ENCODE measurements at regions not wholly inside any gene's neighbourhood (a gene's known extent, or its start where the extent isn't known, plus 50 kb on each side); places are given as distances from the start of the nearest gene placed in this dataset.

DNA sequence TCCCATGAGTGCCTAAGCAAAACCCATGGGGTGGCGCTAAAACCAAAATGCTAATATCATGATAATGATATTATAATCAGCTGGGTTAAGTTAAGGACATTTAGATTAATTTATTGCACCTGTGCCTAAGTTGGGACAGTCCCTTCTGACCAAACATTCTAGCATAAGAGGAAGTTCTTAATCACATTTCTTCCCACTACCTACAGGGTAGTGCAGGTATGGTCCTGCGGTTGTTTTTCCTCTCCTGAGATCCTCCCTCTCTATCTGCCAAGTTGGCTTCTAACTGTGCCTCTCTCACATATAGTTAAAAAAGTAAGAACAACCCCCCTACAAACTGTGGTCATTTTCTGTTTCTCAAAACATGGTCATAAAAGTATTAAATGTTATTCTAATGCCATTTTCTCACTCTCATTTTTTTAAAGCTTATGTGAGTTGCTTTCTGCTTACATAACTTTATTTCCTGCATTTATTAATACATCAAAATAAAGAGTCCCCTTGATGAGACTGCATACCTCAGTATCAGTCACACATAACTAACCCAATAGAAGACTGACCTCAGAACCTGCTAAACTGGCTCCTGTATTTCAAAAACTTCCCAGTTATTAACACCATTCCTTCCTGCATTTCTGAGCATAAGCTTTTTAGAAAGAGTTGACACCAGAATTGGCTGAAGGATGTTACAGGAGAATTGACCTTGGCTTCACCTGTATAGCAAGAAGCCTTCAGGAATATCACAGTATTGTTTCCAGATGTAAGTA, 1332.5 kb downstream of the FSTL5 start:
- DNase-seq (ENCODE audit: low read depth in 2 of 2) = no peak
- no peak for TF ChIP-seq EZH2 (IDR thresholded peaks at IDR 0.05; ENCODE audit: low read length, missing control alignments)
- TF ChIP-seq, protein P1, sequence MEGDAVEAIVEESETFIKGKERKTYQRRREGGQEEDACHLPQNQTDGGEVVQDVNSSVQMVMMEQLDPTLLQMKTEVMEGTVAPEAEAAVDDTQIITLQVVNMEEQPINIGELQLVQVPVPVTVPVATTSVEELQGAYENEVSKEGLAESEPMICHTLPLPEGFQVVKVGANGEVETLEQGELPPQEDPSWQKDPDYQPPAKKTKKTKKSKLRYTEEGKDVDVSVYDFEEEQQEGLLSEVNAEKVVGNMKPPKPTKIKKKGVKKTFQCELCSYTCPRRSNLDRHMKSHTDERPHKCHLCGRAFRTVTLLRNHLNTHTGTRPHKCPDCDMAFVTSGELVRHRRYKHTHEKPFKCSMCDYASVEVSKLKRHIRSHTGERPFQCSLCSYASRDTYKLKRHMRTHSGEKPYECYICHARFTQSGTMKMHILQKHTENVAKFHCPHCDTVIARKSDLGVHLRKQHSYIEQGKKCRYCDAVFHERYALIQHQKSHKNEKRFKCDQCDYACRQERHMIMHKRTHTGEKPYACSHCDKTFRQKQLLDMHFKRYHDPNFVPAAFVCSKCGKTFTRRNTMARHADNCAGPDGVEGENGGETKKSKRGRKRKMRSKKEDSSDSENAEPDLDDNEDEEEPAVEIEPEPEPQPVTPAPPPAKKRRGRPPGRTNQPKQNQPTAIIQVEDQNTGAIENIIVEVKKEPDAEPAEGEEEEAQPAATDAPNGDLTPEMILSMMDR (conservative IDR thresholded peaks at IDR 0.05 in 1 of 2, IDR thresholded peaks at IDR 0.05 in 1 of 2; ENCODE audit: low read depth in 1 of 2, low read length in 2 of 2) = no peak
- Histone ChIP-seq H4K20me1 (ENCODE audit: control insufficient read depth, extremely low read depth, insufficient read depth, low read length) (no peaks in the 10 kb centered on the region), H3K79me2 (ENCODE audit: control insufficient read depth, insufficient read depth, low read length) (no peaks in the 10 kb centered on the region), H3K4me1 (ENCODE audit: control insufficient read depth, extremely low read depth, insufficient read depth, low read length) (no peaks in the 10 kb centered on the region), H3K36me3 (ENCODE audit: control insufficient read depth, insufficient read depth, low read length) (no peaks in the 10 kb centered on the region), H3K4me3 (replicated peaks in 1 of 4; ENCODE audit: control extremely low read depth in 1 of 4, insufficient read depth in 1 of 4, low read depth in 3 of 4, low read length in 4 of 4) (no peak overlapping the region), H3K4me2 (ENCODE audit: extremely low read depth, insufficient read depth, low read length) (no peak overlapping the region), H3K9me3 (ENCODE audit: control insufficient read depth, insufficient read depth, low read depth, low read length) (no peaks in the 10 kb centered on the region), H3K27ac (ENCODE audit: insufficient read depth, low read length) (no peak overlapping the region), H3K27me3 (ENCODE audit: control insufficient read depth, insufficient read depth, low read length) (no peaks in the 10 kb centered on the region), H2AFZ (ENCODE audit: low read length) (no peak overlapping the region), H3K9ac (ENCODE audit: insufficient read depth, low read length) (no peak overlapping the region)

DNA sequence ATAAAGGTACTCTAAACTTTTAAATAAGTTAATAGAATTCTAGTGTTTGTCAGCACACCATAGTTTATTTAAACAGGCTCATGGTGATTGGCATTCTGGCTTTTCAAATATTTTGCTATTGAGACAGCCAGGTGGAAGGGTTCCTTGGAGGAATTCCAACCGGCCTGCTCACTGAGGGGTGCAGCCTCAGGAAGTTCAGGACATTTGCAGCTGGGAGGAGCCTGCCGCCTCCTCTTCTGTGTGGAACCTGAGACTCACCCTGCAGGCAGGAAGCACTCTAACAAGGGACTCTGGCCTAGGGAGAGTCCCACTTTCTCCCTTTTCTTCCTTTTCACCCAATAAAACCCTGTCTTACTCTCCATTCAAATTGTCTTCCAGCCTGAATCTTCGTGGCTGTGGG, 1328.0 kb downstream of the FSTL5 start:
- Histone ChIP-seq H3K36me3 (ENCODE audit: control insufficient read depth, insufficient read depth, low read length) (no peaks in the 10 kb centered on the region), H2AFZ (ENCODE audit: low read length) (no peak overlapping the region)
- no peak for TF ChIP-seq EZH2 (IDR thresholded peaks at IDR 0.05; ENCODE audit: low read length, missing control alignments)
- TF ChIP-seq, protein P1 (conservative IDR thresholded peaks at IDR 0.05 in 1 of 2, IDR thresholded peaks at IDR 0.05 in 1 of 2; ENCODE audit: low read depth in 1 of 2, low read length in 2 of 2) = no peak

DNA sequence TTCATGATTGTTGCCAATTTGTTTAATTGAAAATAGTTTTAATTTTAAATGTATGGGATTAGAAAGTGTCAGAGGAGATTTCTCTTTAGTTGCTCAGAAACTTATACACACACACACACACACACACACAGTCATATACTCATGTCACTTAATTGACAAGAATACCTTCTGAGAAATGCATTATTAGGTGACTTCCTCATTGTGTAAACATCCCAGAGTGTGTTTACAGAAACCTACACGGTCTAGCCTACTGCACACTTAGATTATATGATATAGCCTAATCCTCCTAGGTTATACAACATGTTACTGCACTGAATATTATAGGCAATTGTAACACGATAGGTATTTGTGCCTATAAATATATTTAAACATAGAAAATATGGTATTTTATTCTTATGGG, 1327.4 kb downstream of the FSTL5 start:
- DNase-seq (ENCODE audit: low read depth in 2 of 2) = no peak
- Histone ChIP-seq H3K27ac (ENCODE audit: insufficient read depth, low read length) (no peak overlapping the region), H3K4me2 (ENCODE audit: extremely low read depth, insufficient read depth, low read length) (no peak overlapping the region), H3K27me3 (ENCODE audit: control insufficient read depth, insufficient read depth, low read length) (no peaks in the 10 kb centered on the region), H3K9me3 (ENCODE audit: control insufficient read depth, insufficient read depth, low read depth, low read length) (no peaks in the 10 kb centered on the region), H2AFZ (ENCODE audit: low read length) (no peak overlapping the region), H4K20me1 (ENCODE audit: control insufficient read depth, extremely low read depth, insufficient read depth, low read length) (no peaks in the 10 kb centered on the region), H3K4me1 (ENCODE audit: control insufficient read depth, extremely low read depth, insufficient read depth, low read length) (no peaks in the 10 kb centered on the region), H3K79me2 (ENCODE audit: control insufficient read depth, insufficient read depth, low read length) (no peaks in the 10 kb centered on the region), H3K4me3 (replicated peaks in 1 of 4; ENCODE audit: control extremely low read depth in 1 of 4, insufficient read depth in 1 of 4, low read depth in 3 of 4, low read length in 4 of 4) (no peak overlapping the region), H3K9ac (ENCODE audit: insufficient read depth, low read length) (no peak overlapping the region), H3K36me3 (ENCODE audit: control insufficient read depth, insufficient read depth, low read length) (no peaks in the 10 kb centered on the region)
- TF ChIP-seq, protein P1 (conservative IDR thresholded peaks at IDR 0.05 in 1 of 2, IDR thresholded peaks at IDR 0.05 in 1 of 2; ENCODE audit: low read depth in 1 of 2, low read length in 2 of 2) = no peak
- TF ChIP-seq EZH2 (IDR thresholded peaks at IDR 0.05; ENCODE audit: low read length, missing control alignments) = no peak

More for the DNA sequence above, 1328.0 kb downstream of the FSTL5 start:
- H4K20me1 ChIP-seq (ENCODE audit: control insufficient read depth, extremely low read depth, insufficient read depth, low read length) = no peaks in the 10 kb centered on the region
- H3K9me3 ChIP-seq (ENCODE audit: control insufficient read depth, insufficient read depth, low read depth, low read length) = no peaks in the 10 kb centered on the region
- H3K4me1 ChIP-seq (ENCODE audit: control insufficient read depth, extremely low read depth, insufficient read depth, low read length) = no peaks in the 10 kb centered on the region
- H3K4me3 ChIP-seq (replicated peaks in 1 of 4; ENCODE audit: control extremely low read depth in 1 of 4, insufficient read depth in 1 of 4, low read depth in 3 of 4, low read length in 4 of 4) = no peak overlapping the region
- H3K4me2 ChIP-seq (ENCODE audit: extremely low read depth, insufficient read depth, low read length) = no peak overlapping the region
- no peak overlapping the region for H3K27ac ChIP-seq (ENCODE audit: insufficient read depth, low read length)
- peak in 1 of 2 donors; percentile 14 for DNase-seq (ENCODE audit: low read depth in 2 of 2)
- no peak overlapping the region for H3K9ac ChIP-seq (ENCODE audit: insufficient read depth, low read length)
- no peaks in the 10 kb centered on the region for H3K27me3 ChIP-seq (ENCODE audit: control insufficient read depth, insufficient read depth, low read length)
- H3K79me2 ChIP-seq (ENCODE audit: control insufficient read depth, insufficient read depth, low read length) = no peaks in the 10 kb centered on the region

All from fibroblast of lung (primary cell).